ENCODE measurements at regions not wholly inside any gene's neighbourhood (a gene's known extent, or its start where the extent isn't known, plus 50 kb on each side); places are given as distances from the start of the nearest gene placed in this dataset.

- TF ChIP-seq EZH2 (IDR thresholded peaks at IDR 0.05; ENCODE audit: borderline replicate concordance, insufficient read depth, low read length, poor library complexity, severe bottlenecking) (no peak), EP300 (conservative IDR thresholded peaks at IDR 0.05; ENCODE audit: poor library complexity, severe bottlenecking) (no peak)
These were observed 79.4 kb downstream of the CD24 start for GRCh38 chr6:106894978-106895702.

All from neural cell (in vitro differentiated cells).